HG02642 (cell line): ENCODE measurements at regions not wholly inside any gene's neighbourhood (a gene's known extent, or its start where the extent isn't known, plus 50 kb on each side); places are given as distances from the start of the nearest gene placed in this dataset.

ENCODE experiments used
- ATAC-seq: cut with Tn5 transposase; IDR thresholded peaks from one replicate; pipeline ENCODE4 v1.9.1; 2021; ENCODE audit warnings: mild to moderate bottlenecking; ENCODE audit not compliant: unreplicated experiment, poor library complexity

- no peak for ATAC-seq
Observed at GRCh38 chr5:4410151-4410550, 730.0 kb upstream of the ADAMTS16 start.

GRCh38 chr5:4411664-4412063 is 728.5 kb upstream of the ADAMTS16 start:
- no peak for ATAC-seq

GRCh38 chr5:4413996-4414395 is 726.1 kb upstream of the ADAMTS16 start:
- no peak for ATAC-seq

- no peak for ATAC-seq
Observed at GRCh38 chr5:4418084-4418483, 722.0 kb upstream of the ADAMTS16 start.

GRCh38 chr5:4419281-4419680 is 720.8 kb upstream of the ADAMTS16 start:
- ATAC-seq = no peak

GRCh38 chr5:4420177-4420576 is 720.0 kb upstream of the ADAMTS16 start:
- ATAC-seq = no peak

GRCh38 chr5:4420681-4421080 is 719.4 kb upstream of the ADAMTS16 start:
- no peak for ATAC-seq

GRCh38 chr5:4422247-4422646 is 717.9 kb upstream of the ADAMTS16 start:
- no peak for ATAC-seq

GRCh38 chr5:4424895-4425294 is 715.2 kb upstream of the ADAMTS16 start:
- ATAC-seq = no peak

GRCh38 chr5:4440536-4440935 is 699.6 kb upstream of the ADAMTS16 start:
- ATAC-seq = no peak

GRCh38 chr5:4442221-4442620 is 697.9 kb upstream of the ADAMTS16 start:
- no peak for ATAC-seq

- no peak for ATAC-seq
Observed at GRCh38 chr5:4447657-4448056, 692.5 kb upstream of the ADAMTS16 start.

GRCh38 chr5:4453655-4454054 is 686.5 kb upstream of the ADAMTS16 start:
- no peak for ATAC-seq

GRCh38 chr5:4479426-4479825 is 660.7 kb upstream of the ADAMTS16 start:
- ATAC-seq = no peak

GRCh38 chr5:4480528-4481349 is 659.4 kb upstream of the ADAMTS16 start:
- no peak for ATAC-seq

GRCh38 chr5:4487581-4487980 is 652.5 kb upstream of the ADAMTS16 start:
- no peak for ATAC-seq

- no peak for ATAC-seq
Observed at GRCh38 chr5:4511996-4512656, 628.0 kb upstream of the ADAMTS16 start.

GRCh38 chr5:4513381-4513780 is 626.7 kb upstream of the ADAMTS16 start:
- ATAC-seq = no peak

GRCh38 chr5:4514067-4514648 is 626.0 kb upstream of the ADAMTS16 start:
- ATAC-seq = no peak

- no peak for ATAC-seq
Observed at GRCh38 chr5:4518903-4519672, 621.0 kb upstream of the ADAMTS16 start.

- no peak for ATAC-seq
Observed at GRCh38 chr5:4520559-4520958, 619.6 kb upstream of the ADAMTS16 start.
